ENCODE measurements at regions not wholly inside any gene's neighbourhood (a gene's known extent, or its start where the extent isn't known, plus 50 kb on each side); places are given as distances from the start of the nearest gene placed in this dataset.

GRCh38 chr16:65532258-65532657, 410.4 kb upstream of the CDH11 start:
- Histone ChIP-seq H3K4me2 (ENCODE audit: low read length) (no peak overlapping the region), H3K36me3 (ENCODE audit: control insufficient read depth in 1 of 2, insufficient read depth in 2 of 2, low read length in 2 of 2) (no peaks in the 10 kb centered on the region), H3K79me2 (ENCODE audit: insufficient read depth, low read length) (no peaks in the 10 kb centered on the region), H3K4me1 (ENCODE audit: control insufficient read depth in 1 of 2, insufficient read depth in 2 of 2, low read length in 2 of 2) (no peaks in the 10 kb centered on the region), H2AFZ (ENCODE audit: low read depth, low read length, poor library complexity, severe bottlenecking) (no peak overlapping the region), H3K27me3 (ENCODE audit: insufficient read depth, low read length) (no peaks in the 10 kb centered on the region), H4K20me1 (ENCODE audit: insufficient read depth) (no peaks in the 10 kb centered on the region), H3K9me3 (ENCODE audit: control insufficient read depth in 1 of 2, insufficient read depth in 1 of 2, low read depth in 1 of 2, low read length in 2 of 2) (peaks cover 0 to 11% of the 10 kb centered on the region in 2 experiments; a peak in 2 of 4 replicates), H3K9me2 (ENCODE audit: insufficient read depth) (no peaks in the 10 kb centered on the region), H3K9ac (ENCODE audit: low read length) (no peak overlapping the region), H3K4me3 (replicated peaks in 1 of 2; ENCODE audit: low read depth in 1 of 2, low read length in 2 of 2) (no peak overlapping the region), H3K27ac (ENCODE audit: low read depth, low read length) (no peak overlapping the region)
- intact Hi-C loops (cut with micrococcal nuclease): no loop called here
- no TSS peak for BruUV-seq (replicated peaks)
- ATAC-seq: no peak
- ChIA-PET RAD21 (ENCODE audit: low non-redundant PET in 1 of 2, low total read pairs in 2 of 2, uncharacterized antibody in 2 of 2, unreplicated experiment in 2 of 2) (no interaction called here), POLR2A (no interaction called here), CTCF (no interaction called here)
- TF ChIP-seq SP1 (IDR thresholded peaks at IDR 0.05; ENCODE audit: low read depth) (no peak), CTCF (IDR thresholded peaks at IDR 0.05 in 2 of 3, conservative IDR thresholded peaks at IDR 0.05 in 1 of 3; ENCODE audit: borderline replicate concordance in 1 of 3, insufficient read depth in 1 of 3, low read depth in 2 of 3, low read length in 2 of 3) (no peak), YY1 (IDR thresholded peaks at IDR 0.05; ENCODE audit: extremely low read depth, insufficient replicate concordance, low read depth, low read length) (no peak), EZH2phosphoT487 (IDR thresholded peaks at IDR 0.05; ENCODE audit: borderline replicate concordance) (no peak), JUND (IDR thresholded peaks at IDR 0.05) (no peak), CEBPB (IDR thresholded peaks at IDR 0.05; ENCODE audit: low read depth) (no peak), EZH2 (IDR thresholded peaks at IDR 0.05) (no peak), ZFX (IDR thresholded peaks at IDR 0.05) (no peak), FOSL1 (IDR thresholded peaks at IDR 0.05; ENCODE audit: low read depth) (no peak)
- TF ChIP-seq, protein P1, sequence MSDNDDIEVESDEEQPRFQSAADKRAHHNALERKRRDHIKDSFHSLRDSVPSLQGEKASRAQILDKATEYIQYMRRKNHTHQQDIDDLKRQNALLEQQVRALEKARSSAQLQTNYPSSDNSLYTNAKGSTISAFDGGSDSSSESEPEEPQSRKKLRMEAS (IDR thresholded peaks at IDR 0.05): no peak
- no peak for DNase-seq (ENCODE audit: low read depth, low spot score)

GRCh38 chr16:65531475-65531874, 409.6 kb upstream of the CDH11 start:
- TF ChIP-seq EZH2 (IDR thresholded peaks at IDR 0.05) (no peak), REST (IDR thresholded peaks at IDR 0.05; ENCODE audit: low read depth) (no peak), SRF (IDR thresholded peaks at IDR 0.05; ENCODE audit: low read depth) (no peak), SP1 (IDR thresholded peaks at IDR 0.05; ENCODE audit: low read depth) (no peak), SIN3A (IDR thresholded peaks at IDR 0.05; ENCODE audit: low read depth) (no peak), POLR2A (IDR thresholded peaks at IDR 0.05; ENCODE audit: borderline replicate concordance, extremely low read depth, insufficient read depth, insufficient read length) (no peak), TCF7L2 (IDR thresholded peaks at IDR 0.05; ENCODE audit: borderline replicate concordance, extremely low read depth, insufficient read depth, insufficient read length) (no peak)
- Histone ChIP-seq H3K79me2 (ENCODE audit: insufficient read depth, low read length) (no peaks in the 10 kb centered on the region), H3K27me3 (ENCODE audit: insufficient read depth, low read length) (no peaks in the 10 kb centered on the region), H3K4me3 (replicated peaks in 1 of 2; ENCODE audit: low read depth in 1 of 2, low read length in 2 of 2) (no peak overlapping the region), H3K4me2 (ENCODE audit: low read length) (no peak overlapping the region), H3K9ac (ENCODE audit: low read length) (no peak overlapping the region), H3K4me1 (ENCODE audit: control insufficient read depth in 1 of 2, insufficient read depth in 2 of 2, low read length in 2 of 2) (no peaks in the 10 kb centered on the region), H3K27ac (ENCODE audit: low read depth, low read length) (no peak overlapping the region), H3K9me3 (ENCODE audit: control insufficient read depth in 1 of 2, insufficient read depth in 1 of 2, low read depth in 1 of 2, low read length in 2 of 2) (peaks cover 0 to 14% of the 10 kb centered on the region in 2 experiments; a peak in 2 of 4 replicates), H3K9me2 (ENCODE audit: insufficient read depth) (no peaks in the 10 kb centered on the region), H3K36me3 (ENCODE audit: control insufficient read depth in 1 of 2, insufficient read depth in 2 of 2, low read length in 2 of 2) (no peaks in the 10 kb centered on the region), H2AFZ (ENCODE audit: low read depth, low read length, poor library complexity, severe bottlenecking) (no peak overlapping the region), H4K20me1 (ENCODE audit: insufficient read depth) (no peaks in the 10 kb centered on the region)
- no peak for DNase-seq (ENCODE audit: low read depth, low spot score)
- POLR2A ChIA-PET: no interaction called here
- RAD21 ChIA-PET (ENCODE audit: low non-redundant PET in 1 of 2, low total read pairs in 2 of 2, uncharacterized antibody in 2 of 2, unreplicated experiment in 2 of 2): no interaction called here
- intact Hi-C loops (cut with micrococcal nuclease): no loop called here
- BruUV-seq (replicated peaks): no TSS peak
- CTCF ChIA-PET: no interaction called here
- no peak for ATAC-seq
